SK-N-SH (cell line): ENCODE measurements at regions not wholly inside any gene's neighbourhood (a gene's known extent, or its start where the extent isn't known, plus 50 kb on each side); places are given as distances from the start of the nearest gene placed in this dataset.

ENCODE experiments used
- CTCF ChIA-PET: fragments of 300-600, 350-600 bp; formaldehyde crosslinking; extraction: SDS; loops from one replicate; lab custom pipeline; 2021; lab: Yijun Ruan, JAX
- POLR2A ChIA-PET: fragments of 350-600 bp; sonication (Branson Sonifier 250); formaldehyde crosslinking; extraction: SDS; loops from one replicate; lab custom pipeline; 2020; ENCODE audit warnings: antibody characterized with exemption, inconsistent platforms; lab: Yijun Ruan, JAX
- DNase-seq: peaks from one replicate; pipeline ENCODE4 v3.0.0; 2012
- H2AFZ ChIP-seq: fragments of 200-600 bp; sonication (generic); 2 replicates; pipeline ENCODE4 v1.8.1; 2016; ENCODE audit warnings: antibody characterized with exemption, mild to moderate bottlenecking, low read depth
- H3F3A ChIP-seq: fragments of 200-600 bp; sonication (generic); replicated peaks from 2 replicates; pipeline ENCODE3; 2016; ENCODE audit warnings: antibody characterized with exemption, mild to moderate bottlenecking; ENCODE audit not compliant: insufficient read depth
- H3K27ac ChIP-seq, 2 experiments: fragments of 200-500 bp in 1 of 2; fragments of 200-600 bp in 1 of 2; sonication (Bioruptor generic) in 1 of 2; sonication (generic), shearing (Covaris generic) in 1 of 2; 2 replicates each; pipeline versions ENCODE4 v1.5.1 to v1.6.1; 2014 to 2016; ENCODE audit warnings: low read depth in 2 of 2, inconsistent platforms in 1 of 2, low read length in 1 of 2, mild to moderate bottlenecking in 1 of 2, mixed read lengths in 1 of 2
- H3K27me3 ChIP-seq: fragments of 200-600 bp; sonication (generic), shearing (Covaris generic); 2 replicates; pipeline ENCODE4 v1.6.1; 2016; ENCODE audit warnings: mixed run types; ENCODE audit not compliant: insufficient read depth
- H3K36me3 ChIP-seq, 2 experiments: fragments of 200-500 bp in 1 of 2; fragments of 200-600 bp in 1 of 2; sonication (Bioruptor generic) in 1 of 2; sonication (generic) in 1 of 2; replicated peaks in 1 of 2; 2 replicates each; pipeline versions ENCODE3 to v1.5.1; 2014 to 2016; ENCODE audit warnings: low read length in 1 of 2, mild to moderate bottlenecking in 1 of 2; ENCODE audit not compliant: insufficient read depth in 2 of 2, control insufficient read depth in 1 of 2
- H3K4me1 ChIP-seq, 2 experiments: fragments of 200-500 bp in 1 of 2; fragments of 200-600 bp in 1 of 2; sonication (Bioruptor generic) in 1 of 2; sonication (generic), shearing (Covaris generic) in 1 of 2; 2 replicates each; pipeline versions ENCODE4 v1.5.1 to v1.6.1; 2014 to 2016; ENCODE audit warnings: low read depth in 1 of 2, low read length in 1 of 2, mixed run types in 1 of 2; ENCODE audit not compliant: insufficient read depth in 2 of 2, control insufficient read depth in 1 of 2
- H3K4me2 ChIP-seq: fragments of 200-600 bp; sonication (generic), shearing (Covaris generic); 2 replicates; pipeline ENCODE4 v1.6.1; 2017; ENCODE audit warnings: mixed run types
- H3K4me3 ChIP-seq, 2 experiments: fragments of 200-500 bp in 1 of 2; fragments of 200-600 bp in 1 of 2; sonication (Bioruptor generic) in 1 of 2; sonication (generic), shearing (Covaris generic) in 1 of 2; 2 replicates each; pipeline versions ENCODE4 v1.5.1 to v1.8.1; 2014 to 2016; ENCODE audit warnings: low read depth in 2 of 2, inconsistent platforms in 1 of 2, low read length in 1 of 2, mild to moderate bottlenecking in 1 of 2, mixed read lengths in 1 of 2, moderate library complexity in 1 of 2
- H3K79me2 ChIP-seq: fragments of 200-600 bp; sonication (generic); 2 replicates; pipeline ENCODE4 v1.8.1; 2017; ENCODE audit warnings: mild to moderate bottlenecking; ENCODE audit not compliant: insufficient read depth
- H3K9ac ChIP-seq: fragments of 200-600 bp; sonication (generic); 2 replicates; pipeline ENCODE4 v1.6.1; 2017; ENCODE audit warnings: mixed run types
- H3K9me2 ChIP-seq: fragments of 200-600 bp; sonication (generic); 2 replicates; pipeline ENCODE4 v1.6.1; 2017; ENCODE audit warnings: mixed run types
- H3K9me3 ChIP-seq: fragments of 200-600 bp; sonication (generic); 2 replicates; pipeline ENCODE4 v1.6.1; 2017; ENCODE audit warnings: mixed run types, mild to moderate bottlenecking, moderate library complexity
- H4K20me1 ChIP-seq: fragments of 200-600 bp; sonication (generic); 2 replicates; pipeline ENCODE4 v1.6.1; 2017; ENCODE audit warnings: mild to moderate bottlenecking, mixed run types; ENCODE audit not compliant: insufficient read depth
- EZH2phosphoT487 ChIP-seq: fragments of 200-600 bp; sonication (generic); IDR thresholded peaks from 2 replicates; pipeline ENCODE4 v1.6.1; 2017; ENCODE audit warnings: low read depth, mixed run types, mild to moderate bottlenecking, antibody characterized with exemption, moderate library complexity, borderline replicate concordance
- FOSL2 ChIP-seq: IDR thresholded peaks from 2 replicates; pipeline ENCODE4 v1.4.0; 2012; ENCODE audit warnings: low read depth, mild to moderate bottlenecking, moderate library complexity, borderline replicate concordance
- IRF3 ChIP-seq: fragments of 150-350 bp; IDR thresholded peaks from 2 replicates; pipeline ENCODE4 v1.6.1; 2016; ENCODE audit warnings: mild to moderate bottlenecking, low read depth, low read length
- RCOR1 ChIP-seq: fragments of 150-350 bp; IDR thresholded peaks from 2 replicates; pipeline ENCODE4 v1.6.1; 2017; ENCODE audit warnings: antibody characterized with exemption, low read length
- RXRA ChIP-seq: IDR thresholded peaks from 2 replicates; pipeline ENCODE4 v1.4.0; 2012; ENCODE audit warnings: low read depth, mild to moderate bottlenecking, borderline replicate concordance
- SMC3 ChIP-seq: IDR thresholded peaks from 2 replicates; pipeline ENCODE4 v1.6.1; 2012; ENCODE audit warnings: low read depth, low read length, improper control_type of control experiment
- TCF12 ChIP-seq: IDR thresholded peaks from 2 replicates; pipeline ENCODE4 v1.4.0; 2012
- USF1 ChIP-seq: IDR thresholded peaks from 2 replicates; pipeline ENCODE4 v1.4.0; 2012; ENCODE audit warnings: low read depth, borderline replicate concordance
- WGBS: methylation state at CpG from one replicate; pipeline ENCODE4 v1.1.6; 2017; ENCODE audit warnings: low lambda C conversion rate; 5-methylcytosine and 5-hydroxymethylcytosine counted together

- 78% methylated on average over 1 of the region's 1 CpG for WGBS
- no peaks in the 10 kb centered on the region for H3K36me3 ChIP-seq
- CTCF ChIA-PET = no interaction called here
- peaks cover 8% of the 10 kb centered on the region for H3F3A ChIP-seq
- no peaks in the 10 kb centered on the region for H3K9me2 ChIP-seq
- H3K9me3 ChIP-seq = no peaks in the 10 kb centered on the region
- H3K27me3 ChIP-seq = no peaks in the 10 kb centered on the region
- DNase-seq = no peak
- H3K4me3 ChIP-seq = no peak overlapping the region
- H3K4me1 ChIP-seq = peaks cover 0 to 17% of the 10 kb centered on the region in 2 experiments; a peak in 2 of 4 replicates
- POLR2A ChIA-PET = no interaction called here
- no peak for TF ChIP-seq USF1
- no peak for TF ChIP-seq FOSL2
- TF ChIP-seq IRF3 = no peak
- TF ChIP-seq TCF12 = no peak
- TF ChIP-seq RCOR1 = no peak
- peak overlapping the region in 1 of 2 experiments; percentile 5; a peak in 1 of 4 replicates for H3K27ac ChIP-seq
- no peaks in the 10 kb centered on the region for H4K20me1 ChIP-seq
- no peak overlapping the region for H3K4me2 ChIP-seq
- H3K79me2 ChIP-seq = no peaks in the 10 kb centered on the region
- H2AFZ ChIP-seq = no peak overlapping the region
- no peak overlapping the region for H3K9ac ChIP-seq
Observed at GRCh38 chr14:61212546-61212945, 68.6 kb downstream of the TMEM30B start.

GRCh38 chr14:61211476-61212255 is 69.5 kb downstream of the TMEM30B start:
- H3K27me3 ChIP-seq = no peaks in the 10 kb centered on the region
- no peak overlapping the region for H2AFZ ChIP-seq
- no peak overlapping the region for H3K27ac ChIP-seq
- no peak overlapping the region for H3K9ac ChIP-seq
- peaks cover 0 to 17% of the 10 kb centered on the region in 2 experiments; a peak in 1 of 4 replicates for H3K4me1 ChIP-seq
- ChIA-PET CTCF (no interaction called here), POLR2A (no interaction called here)
- H3K79me2 ChIP-seq = no peaks in the 10 kb centered on the region
- 92% methylated on average over 9 of the region's 9 CpGs for WGBS
- no peaks in the 10 kb centered on the region for H4K20me1 ChIP-seq
- peaks cover 8% of the 10 kb centered on the region for H3F3A ChIP-seq
- no peak for DNase-seq
- no peak overlapping the region for H3K4me3 ChIP-seq
- no peak for TF ChIP-seq SMC3
- TF ChIP-seq RXRA = no peak
- no peak for TF ChIP-seq EZH2phosphoT487
- no peaks in the 10 kb centered on the region for H3K9me2 ChIP-seq
- H3K4me2 ChIP-seq = no peak overlapping the region
- no peaks in the 10 kb centered on the region for H3K36me3 ChIP-seq
- no peaks in the 10 kb centered on the region for H3K9me3 ChIP-seq
